Activated CD4-positive, alpha-beta T cell treated with anti-CD3 and anti-CD28 coated beads for 48 hours (primary cell): ENCODE measurements at regions not wholly inside any gene's neighbourhood (a gene's known extent, or its start where the extent isn't known, plus 50 kb on each side); places are given as distances from the start of the nearest gene placed in this dataset.
"Not testable (repeated sequence)": the region's sequence is repeated elsewhere in the genome, so short reads cannot be mapped to it uniquely, and the experiment has no call there.

ENCODE experiments used
- DNase-seq: peaks from one replicate; pipeline ENCODE4 v3.0.0-alpha.2; 2020

- DNase-seq, result no peak
Measured at GRCh38 chr4:184280137-184280536, 62.5 kb upstream of the ENPP6 start.

GRCh38 chr4:184279496-184280061 lies 61.9 kb upstream of the ENPP6 start:
- no peak for DNase-seq

GRCh38 chr4:184277769-184278168 lies 60.1 kb upstream of the ENPP6 start:
- not testable (repeated sequence) for DNase-seq

GRCh38 chr4:184277010-184277409 lies 59.3 kb upstream of the ENPP6 start:
- DNase-seq, result not testable (repeated sequence)

DNA sequence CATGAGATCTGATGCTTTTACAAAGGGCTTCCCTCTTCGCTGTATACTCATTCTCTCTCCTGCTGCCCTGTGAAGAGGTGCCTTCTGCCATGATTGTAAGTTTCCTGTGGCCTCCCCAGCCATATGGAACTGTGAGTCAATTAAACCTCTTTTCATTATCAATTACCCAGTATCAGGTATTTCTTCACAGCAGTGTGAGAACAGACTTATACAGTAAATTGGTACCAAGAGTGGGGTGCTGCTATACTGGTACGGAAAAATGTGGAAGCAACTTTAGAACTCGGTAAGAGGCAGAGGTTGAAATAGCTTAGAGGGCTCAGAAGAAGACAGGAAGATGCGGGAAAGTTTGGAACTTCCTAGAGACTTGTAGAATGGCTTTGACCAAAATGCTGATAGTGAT lies 58.7 kb upstream of the ENPP6 start:
- not testable (repeated sequence) for DNase-seq

DNA sequence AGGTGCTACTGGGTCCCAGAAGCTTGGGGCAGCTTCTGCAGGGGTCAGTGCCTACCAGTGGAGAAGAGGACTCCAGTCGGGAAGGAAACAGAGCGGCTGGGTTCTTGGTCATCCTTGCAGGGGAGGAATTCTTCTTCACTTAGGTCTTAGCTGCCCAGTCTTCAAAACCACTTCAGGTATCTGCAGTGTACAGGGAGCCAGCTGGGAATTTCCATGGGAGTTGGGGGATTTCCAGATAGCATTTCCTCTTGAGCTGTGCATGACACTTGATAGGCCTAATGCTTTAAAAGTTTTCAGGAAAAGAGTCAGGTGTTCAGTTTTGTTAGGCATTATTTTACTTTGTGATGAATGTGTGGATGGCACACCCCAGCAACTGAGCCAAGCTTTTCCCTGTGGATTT lies 58.1 kb upstream of the ENPP6 start:
- DNase-seq, result no peak

- no peak for DNase-seq
Measured at GRCh38 chr4:184274286-184274951, 56.7 kb upstream of the ENPP6 start.

GRCh38 chr4:184273166-184274147 lies 55.8 kb upstream of the ENPP6 start:
- DNase-seq, result no peak

- DNase-seq, result no peak
Measured at GRCh38 chr4:184270808-184271413, 53.2 kb upstream of the ENPP6 start.

DNA sequence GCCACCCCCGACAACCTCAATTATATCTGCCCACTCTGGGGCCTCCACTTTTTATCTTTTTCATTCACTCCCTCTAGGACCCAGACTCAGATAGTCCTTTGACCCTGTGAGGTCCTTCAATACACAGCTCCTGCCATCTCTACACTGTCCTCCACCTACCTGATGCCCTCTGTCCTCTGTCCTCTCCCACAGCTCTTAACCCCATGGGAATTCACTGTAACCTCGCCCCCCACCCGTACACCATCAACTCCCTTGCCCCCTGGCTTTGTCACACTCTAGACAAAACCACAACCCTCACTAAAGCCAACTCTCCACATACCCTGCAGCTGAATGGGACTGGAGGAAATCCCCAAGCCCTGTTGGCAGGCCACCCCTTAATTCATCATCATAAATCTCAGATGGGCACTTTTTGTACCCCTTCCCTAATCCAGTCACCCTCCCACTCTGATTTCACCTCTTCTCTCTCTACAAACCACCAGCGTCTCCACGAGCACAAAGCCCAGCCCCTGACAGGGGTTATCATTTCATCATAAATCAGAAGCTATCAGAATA lies 52.3 kb upstream of the ENPP6 start:
- no peak for DNase-seq

GRCh38 chr4:184268584-184269160 lies 51.0 kb upstream of the ENPP6 start:
- DNase-seq, result no peak

DNA sequence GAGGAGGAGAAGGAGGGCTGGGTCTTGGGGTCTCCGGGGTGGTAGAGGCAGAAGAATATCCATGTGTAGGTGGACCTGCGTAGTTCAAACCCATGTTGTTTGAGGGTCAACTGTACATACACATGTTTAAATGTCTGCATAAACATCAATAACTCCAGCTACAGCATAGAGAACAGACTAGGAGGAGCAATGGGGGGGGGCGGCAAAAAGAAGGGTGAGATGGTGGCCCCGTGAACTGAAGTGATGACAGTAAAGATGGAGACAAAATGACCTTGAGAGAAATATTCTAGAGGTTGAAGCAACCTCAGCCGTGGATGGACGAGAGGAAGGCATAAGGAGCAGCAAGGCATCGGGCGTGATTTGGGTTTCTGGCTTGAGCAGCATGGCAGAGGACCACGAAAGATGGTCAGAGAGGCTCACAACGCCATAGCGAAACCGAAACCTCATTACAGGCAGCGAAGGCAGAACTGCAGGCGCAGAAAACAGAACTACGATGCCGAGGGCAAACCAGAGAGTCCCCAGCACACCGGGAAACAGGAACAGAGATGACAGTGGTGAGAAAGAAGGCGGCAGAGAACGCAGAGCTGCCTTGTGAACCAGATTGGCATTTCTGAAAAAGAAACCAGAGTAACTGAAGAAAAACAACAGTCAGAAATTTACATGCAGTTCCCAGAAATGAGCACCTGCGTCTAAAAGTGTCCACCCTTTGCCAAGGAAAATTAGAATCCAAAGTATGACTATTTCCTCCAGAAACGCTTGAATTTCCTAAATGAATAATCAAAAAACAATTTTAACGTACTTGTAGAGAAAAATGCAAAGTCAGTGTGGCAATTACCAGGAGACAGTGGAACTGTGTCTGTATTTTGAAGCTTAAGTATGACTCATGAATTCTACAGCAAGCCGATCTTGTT lies 50.3 kb upstream of the ENPP6 start:
- DNase-seq, result peak; percentile 85
